LNCAP (cell line): ENCODE measurements at regions not wholly inside any gene's neighbourhood (a gene's known extent, or its start where the extent isn't known, plus 50 kb on each side); places are given as distances from the start of the nearest gene placed in this dataset.

ENCODE experiments used
- CTCF ChIP-seq: fragments of 450-650 bp; IDR thresholded peaks from 2 replicates; pipeline ENCODE4 v1.5.1; 2017; ENCODE audit warnings: mild to moderate bottlenecking

GRCh38 chr3:190767851-190768250, 94.6 kb downstream of the GMNC start:
- no peak for TF ChIP-seq CTCF

GRCh38 chr3:190764231-190765134, 98.0 kb downstream of the GMNC start:
- no peak for TF ChIP-seq CTCF

- TF ChIP-seq CTCF, result no peak
These were observed 99.7 kb downstream of the GMNC start for GRCh38 chr3:190762801-190763200.

DNA sequence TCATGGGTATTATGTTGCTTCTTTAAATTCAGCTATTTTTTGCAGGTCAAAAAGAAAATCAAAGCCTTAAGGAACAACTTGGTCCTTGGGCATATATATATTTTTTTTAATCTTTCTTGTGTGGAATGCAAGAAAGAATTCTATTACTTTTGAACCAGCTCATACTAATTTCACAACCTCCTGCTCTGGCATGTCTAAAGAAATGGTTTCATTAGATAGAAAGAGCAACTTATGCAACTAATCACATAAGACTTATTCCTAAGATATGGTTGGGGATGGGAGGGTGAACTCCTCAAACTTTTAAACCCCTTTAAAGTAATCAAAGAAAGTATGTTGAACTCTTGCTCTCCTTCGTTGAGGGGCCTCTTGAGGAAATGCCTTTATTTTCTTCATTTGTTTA, 114.9 kb downstream of the GMNC start:
- no peak for TF ChIP-seq CTCF

DNA sequence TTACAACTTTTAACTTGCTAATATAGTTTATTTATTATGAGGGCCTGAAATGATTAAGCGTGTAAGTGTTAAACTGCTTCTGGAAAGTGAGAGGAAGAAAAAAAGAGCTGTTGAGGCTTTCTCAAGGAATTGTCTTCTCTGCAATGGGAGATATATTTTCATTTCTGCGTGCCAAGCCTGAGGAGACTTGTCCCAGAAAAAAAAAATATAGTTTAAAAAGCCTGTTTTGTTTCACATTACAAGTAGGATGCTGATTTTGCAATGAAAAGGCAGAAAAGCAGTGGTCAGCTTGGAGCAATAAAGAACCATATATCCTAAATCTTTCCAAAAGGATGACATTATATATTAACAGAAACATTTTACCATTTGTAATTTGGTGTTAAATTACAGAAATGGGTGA, 115.5 kb downstream of the GMNC start:
- TF ChIP-seq CTCF, result no peak

- TF ChIP-seq CTCF, result no peak
These were observed 116.0 kb downstream of the GMNC start for GRCh38 chr3:190746531-190746930.

DNA sequence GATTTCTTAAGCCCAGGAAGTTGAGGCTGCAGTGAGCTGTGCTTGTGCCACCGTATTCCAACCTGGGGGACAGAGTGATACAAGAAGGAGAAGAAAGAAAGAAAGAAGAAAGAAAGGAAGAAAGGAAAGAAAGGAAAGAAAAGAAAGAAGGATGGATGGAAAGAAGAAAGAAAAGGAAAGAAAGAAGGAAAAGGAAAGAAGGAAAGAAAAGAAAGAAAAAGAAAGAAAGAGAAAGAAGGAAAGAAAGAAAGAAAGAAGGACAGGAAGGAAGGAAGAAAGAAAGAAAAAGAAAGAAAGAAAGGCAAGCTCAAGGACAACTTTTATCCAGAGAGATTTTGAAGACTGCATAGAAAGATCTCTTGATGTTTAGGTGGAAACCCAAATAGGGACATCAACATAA, 120.7 kb downstream of the GMNC start:
- no peak for TF ChIP-seq CTCF
